ENCODE measurements at regions not wholly inside any gene's neighbourhood (a gene's known extent, or its start where the extent isn't known, plus 50 kb on each side); places are given as distances from the start of the nearest gene placed in this dataset.

DNA sequence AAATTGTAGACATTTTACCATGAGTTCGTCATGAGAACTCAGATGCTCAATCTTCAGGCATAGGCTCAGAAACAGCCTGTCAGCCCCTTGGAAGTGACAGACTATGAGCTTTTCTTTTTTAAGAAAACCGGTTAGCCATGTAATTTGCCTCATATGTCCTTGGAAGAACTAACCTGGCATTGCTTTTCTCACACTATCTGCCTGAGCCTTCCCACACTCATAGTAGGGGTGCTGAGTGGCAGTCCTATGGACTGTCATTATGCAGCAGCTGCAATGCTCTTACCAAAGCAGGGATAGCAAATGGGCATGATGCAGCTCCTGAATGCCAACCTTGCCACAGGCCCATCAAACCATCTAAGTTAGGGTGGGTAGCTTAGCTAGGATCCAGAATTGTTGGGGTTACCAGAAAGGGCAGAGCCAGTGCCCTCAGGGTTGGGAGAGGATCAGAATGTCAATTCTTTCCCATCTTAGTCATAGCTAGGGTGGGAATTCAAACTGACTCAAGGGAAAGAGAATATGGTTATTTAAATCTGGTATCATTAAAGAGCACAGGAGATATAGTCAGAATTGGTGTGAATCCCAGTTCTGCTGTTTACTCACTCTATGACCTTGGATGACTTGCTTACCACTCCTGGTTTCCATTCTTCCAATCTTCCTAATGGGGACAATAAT, 230.6 kb upstream of the CPEB2 start:
- peak; percentile 77 for DNase-seq (ENCODE audit: extremely low spot score)
- H3K9me3 ChIP-seq = peaks cover 0 to 4% (median 0%) of the 10 kb centered on the region in 4 donors
- H3K36me3 ChIP-seq = no peaks in the 10 kb centered on the region
- intact Hi-C loops (cut with DNase I) = no loop called here
- TF ChIP-seq POLR2AphosphoS5 (IDR thresholded peaks at IDR 0.05) (no peak), POLR2A (IDR thresholded peaks at IDR 0.05; ENCODE audit: low read depth) (no peak), EP300 (IDR thresholded peaks at IDR 0.05) (no peak)
- TF ChIP-seq, protein P1, sequence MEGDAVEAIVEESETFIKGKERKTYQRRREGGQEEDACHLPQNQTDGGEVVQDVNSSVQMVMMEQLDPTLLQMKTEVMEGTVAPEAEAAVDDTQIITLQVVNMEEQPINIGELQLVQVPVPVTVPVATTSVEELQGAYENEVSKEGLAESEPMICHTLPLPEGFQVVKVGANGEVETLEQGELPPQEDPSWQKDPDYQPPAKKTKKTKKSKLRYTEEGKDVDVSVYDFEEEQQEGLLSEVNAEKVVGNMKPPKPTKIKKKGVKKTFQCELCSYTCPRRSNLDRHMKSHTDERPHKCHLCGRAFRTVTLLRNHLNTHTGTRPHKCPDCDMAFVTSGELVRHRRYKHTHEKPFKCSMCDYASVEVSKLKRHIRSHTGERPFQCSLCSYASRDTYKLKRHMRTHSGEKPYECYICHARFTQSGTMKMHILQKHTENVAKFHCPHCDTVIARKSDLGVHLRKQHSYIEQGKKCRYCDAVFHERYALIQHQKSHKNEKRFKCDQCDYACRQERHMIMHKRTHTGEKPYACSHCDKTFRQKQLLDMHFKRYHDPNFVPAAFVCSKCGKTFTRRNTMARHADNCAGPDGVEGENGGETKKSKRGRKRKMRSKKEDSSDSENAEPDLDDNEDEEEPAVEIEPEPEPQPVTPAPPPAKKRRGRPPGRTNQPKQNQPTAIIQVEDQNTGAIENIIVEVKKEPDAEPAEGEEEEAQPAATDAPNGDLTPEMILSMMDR (IDR thresholded peaks at IDR 0.05) = no peak
- H3K27me3 ChIP-seq = no peaks in the 10 kb centered on the region
- H3K27ac ChIP-seq (replicated peaks in 1 of 4) = no peak overlapping the region
- WGBS = 94% methylated on average over 2 of the region's 2 CpGs
- H3K4me3 ChIP-seq = no peak overlapping the region
- peaks cover 0 to 19% (median 13%) of the 10 kb centered on the region in 4 donors for H3K4me1 ChIP-seq

DNA sequence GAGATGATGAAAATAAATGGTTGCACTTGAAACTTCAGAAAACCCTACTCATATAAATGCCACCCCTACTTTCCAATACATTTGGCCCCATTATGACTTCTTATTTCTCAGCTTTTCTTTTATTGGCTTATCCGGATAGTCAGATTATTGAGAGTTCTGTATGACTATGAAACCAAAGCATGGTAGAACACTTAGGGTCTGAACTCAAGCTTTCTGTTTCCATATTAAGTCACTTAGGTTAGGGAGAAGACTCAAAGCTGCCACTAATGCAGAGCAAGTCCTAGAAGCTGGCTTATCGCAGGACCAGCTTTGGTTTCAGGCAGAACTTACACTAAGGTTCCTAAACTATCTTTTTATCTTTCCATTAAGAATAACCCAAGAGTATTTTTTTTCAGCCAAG, 229.9 kb upstream of the CPEB2 start:
- H3K4me3 ChIP-seq = no peak overlapping the region
- DNase-seq (ENCODE audit: extremely low spot score) = no peak
- H3K4me1 ChIP-seq = peaks cover 0 to 19% (median 13%) of the 10 kb centered on the region in 4 donors
- WGBS = 95% methylated on average over 2 of the region's 2 CpGs
- no peaks in the 10 kb centered on the region for H3K36me3 ChIP-seq
- no peak overlapping the region for H3K27ac ChIP-seq (replicated peaks in 1 of 4)
- peaks cover 0 to 4% (median 0%) of the 10 kb centered on the region in 4 donors for H3K9me3 ChIP-seq
- no peak for TF ChIP-seq EP300 (IDR thresholded peaks at IDR 0.05)
- TF ChIP-seq POLR2AphosphoS5 (IDR thresholded peaks at IDR 0.05) = no peak
- no peak for TF ChIP-seq POLR2A (IDR thresholded peaks at IDR 0.05; ENCODE audit: low read depth)
- TF ChIP-seq, protein P1 (IDR thresholded peaks at IDR 0.05) = no peak
- H3K27me3 ChIP-seq = no peaks in the 10 kb centered on the region
- intact Hi-C loops (cut with DNase I) = no loop called here

DNA sequence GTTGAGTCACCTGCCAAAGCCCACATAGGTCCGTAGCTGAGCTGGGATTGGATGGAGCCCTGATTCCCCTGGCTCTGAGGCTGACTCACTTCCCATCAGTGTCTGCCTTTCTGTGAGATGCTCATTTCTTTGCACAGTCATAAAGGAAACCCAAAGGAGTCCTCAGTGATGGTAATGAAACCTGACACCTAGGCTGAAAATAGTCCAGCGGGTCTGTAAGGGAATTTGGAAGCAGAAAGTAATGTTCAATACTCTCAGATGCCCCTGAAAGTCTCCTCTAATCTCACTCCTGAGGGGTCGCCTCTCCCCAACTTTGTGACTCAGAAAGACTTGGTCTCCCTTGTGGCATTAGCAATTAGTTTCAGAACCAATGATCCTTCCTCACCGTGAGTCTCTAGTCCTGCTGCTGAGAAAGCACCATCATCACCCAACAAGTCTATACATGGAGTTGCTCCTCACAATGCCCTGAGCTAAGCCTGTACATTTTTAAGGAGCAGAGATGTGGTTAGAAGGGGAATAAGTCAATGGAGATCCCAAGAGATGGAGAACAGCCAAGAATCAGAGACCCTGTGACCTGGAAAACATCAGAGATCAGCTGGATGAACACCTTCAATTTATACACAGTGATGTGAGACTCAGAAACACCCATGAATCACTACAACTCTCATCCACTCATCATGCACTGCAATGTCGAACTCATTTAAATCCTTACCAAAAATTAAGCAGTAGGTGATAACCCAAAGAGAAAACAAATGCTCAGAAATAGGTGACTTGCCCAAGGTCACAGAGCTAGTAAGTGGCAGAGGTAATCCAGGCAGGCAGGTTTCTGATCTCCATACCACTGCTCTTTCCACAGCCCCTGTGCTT, 219.0 kb upstream of the CPEB2 start:
- Histone ChIP-seq H3K4me3 (no peak overlapping the region), H3K9me3 (peaks cover 0 to 5% (median 0%) of the 10 kb centered on the region in 4 donors), H3K27me3 (no peaks in the 10 kb centered on the region), H3K4me1 (no peaks in the 10 kb centered on the region), H3K36me3 (no peaks in the 10 kb centered on the region), H3K27ac (replicated peaks in 1 of 4) (no peak overlapping the region)
- DNase-seq (ENCODE audit: extremely low spot score) = no peak
- WGBS = 61% methylated on average over 5 of the region's 5 CpGs
- TF ChIP-seq, protein P1 (IDR thresholded peaks at IDR 0.05) = no peak
- TF ChIP-seq POLR2A (IDR thresholded peaks at IDR 0.05; ENCODE audit: low read depth) = no peak
- no peak for TF ChIP-seq POLR2AphosphoS5 (IDR thresholded peaks at IDR 0.05)
- TF ChIP-seq EP300 (IDR thresholded peaks at IDR 0.05) = no peak
- intact Hi-C loops (cut with DNase I) = no loop called here

DNA sequence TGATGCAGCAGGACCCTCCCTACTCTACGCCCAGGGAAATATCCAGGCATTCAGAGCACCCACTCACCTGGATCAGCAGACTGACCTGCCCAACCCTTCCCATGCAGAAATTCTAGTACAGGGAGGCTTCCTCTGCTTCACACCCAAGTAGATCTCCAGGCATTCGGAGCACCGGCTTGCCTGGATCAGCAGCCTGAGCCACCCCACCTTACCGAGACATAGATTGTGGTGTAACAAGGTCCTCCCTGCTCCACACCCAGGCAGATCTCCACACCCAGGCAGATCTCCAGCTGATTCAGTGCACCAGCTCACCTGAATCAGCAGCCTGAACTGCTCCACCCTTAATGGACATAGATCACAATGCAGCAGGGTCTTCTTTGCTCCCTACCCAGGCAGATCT, 215.1 kb upstream of the CPEB2 start:
- WGBS = 64% methylated on average over 4 of the region's 4 CpGs
- Histone ChIP-seq H3K4me1 (no peaks in the 10 kb centered on the region), H3K36me3 (no peaks in the 10 kb centered on the region), H3K9me3 (peaks cover 0 to 12% (median 0%) of the 10 kb centered on the region in 4 donors), H3K4me3 (no peak overlapping the region), H3K27me3 (no peaks in the 10 kb centered on the region), H3K27ac (replicated peaks in 1 of 4) (no peak overlapping the region)
- intact Hi-C loops (cut with DNase I) = no loop called here
- no peak for DNase-seq (ENCODE audit: extremely low spot score)
- TF ChIP-seq, protein P1 (IDR thresholded peaks at IDR 0.05) = no peak
- TF ChIP-seq EP300 (IDR thresholded peaks at IDR 0.05) = no peak

All from esophagus muscularis mucosa (tissue), 4 donors.